HEK293 (cell line): ENCODE measurements at regions not wholly inside any gene's neighbourhood (a gene's known extent, or its start where the extent isn't known, plus 50 kb on each side); places are given as distances from the start of the nearest gene placed in this dataset.

Source experiments
- BCL11A ChIP-seq: fragments of 450-650 bp; formaldehyde crosslinking; IDR thresholded peaks from 2 replicates; pipeline ENCODE4 v1.5.1; 2016; ENCODE audit warnings: low read depth, missing biosample characterization, missing genetic modification characterization
- BCL6B ChIP-seq: fragments of 450-650 bp; formaldehyde crosslinking; IDR thresholded peaks from 2 replicates; pipeline ENCODE4 v1.5.1; 2017; ENCODE audit warnings: missing biosample characterization, missing genetic modification characterization
- CTCF ChIP-seq: fragments of 450-650 bp; formaldehyde crosslinking; IDR thresholded peaks from 2 replicates; pipeline ENCODE4 v1.5.1; 2016; ENCODE audit warnings: missing biosample characterization, missing genetic modification characterization
- ZNF302 ChIP-seq: fragments of 450-650 bp; formaldehyde crosslinking; IDR thresholded peaks from 2 replicates; pipeline ENCODE4 v1.5.1; 2016; ENCODE audit warnings: missing biosample characterization, missing genetic modification characterization, low read depth
- ZNF639 ChIP-seq: fragments of 450-650 bp; formaldehyde crosslinking; IDR thresholded peaks from 2 replicates; pipeline ENCODE4 v1.5.1; 2016; ENCODE audit warnings: missing biosample characterization, missing genetic modification characterization
- TF ChIP-seq, protein P1 (sequence below): fragments of 450-650 bp; formaldehyde crosslinking; IDR thresholded peaks from 2 replicates; pipeline ENCODE4 v1.5.1; 2016; ENCODE audit warnings: missing biosample characterization, missing genetic modification characterization

DNA sequence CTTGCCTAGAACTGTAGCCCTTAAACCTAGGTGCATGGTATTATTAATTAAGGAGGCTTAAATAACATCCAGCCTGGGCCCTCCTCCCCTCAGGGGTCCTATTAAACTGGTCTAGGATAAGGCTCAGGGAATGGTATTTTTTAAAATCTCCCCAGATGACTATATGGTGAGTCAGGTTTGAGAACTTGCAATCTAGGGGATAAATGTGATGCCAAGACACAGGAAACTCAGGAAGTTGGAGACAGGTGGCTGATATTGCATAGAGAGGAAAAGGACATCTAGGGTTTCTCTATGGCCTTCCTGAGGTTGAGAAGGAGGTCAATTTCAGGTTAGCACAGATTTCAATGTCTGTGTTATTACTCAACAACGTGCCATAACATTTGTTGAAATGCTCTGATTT lies 581.0 kb downstream of the TLE1 start:
- no peak for TF ChIP-seq ZNF639 (tag by site-specific recombination)
- TF ChIP-seq ZNF302 (tag by site-specific recombination), result no peak
- TF ChIP-seq CTCF (tag by site-specific recombination), result no peak
- TF ChIP-seq, protein P1, sequence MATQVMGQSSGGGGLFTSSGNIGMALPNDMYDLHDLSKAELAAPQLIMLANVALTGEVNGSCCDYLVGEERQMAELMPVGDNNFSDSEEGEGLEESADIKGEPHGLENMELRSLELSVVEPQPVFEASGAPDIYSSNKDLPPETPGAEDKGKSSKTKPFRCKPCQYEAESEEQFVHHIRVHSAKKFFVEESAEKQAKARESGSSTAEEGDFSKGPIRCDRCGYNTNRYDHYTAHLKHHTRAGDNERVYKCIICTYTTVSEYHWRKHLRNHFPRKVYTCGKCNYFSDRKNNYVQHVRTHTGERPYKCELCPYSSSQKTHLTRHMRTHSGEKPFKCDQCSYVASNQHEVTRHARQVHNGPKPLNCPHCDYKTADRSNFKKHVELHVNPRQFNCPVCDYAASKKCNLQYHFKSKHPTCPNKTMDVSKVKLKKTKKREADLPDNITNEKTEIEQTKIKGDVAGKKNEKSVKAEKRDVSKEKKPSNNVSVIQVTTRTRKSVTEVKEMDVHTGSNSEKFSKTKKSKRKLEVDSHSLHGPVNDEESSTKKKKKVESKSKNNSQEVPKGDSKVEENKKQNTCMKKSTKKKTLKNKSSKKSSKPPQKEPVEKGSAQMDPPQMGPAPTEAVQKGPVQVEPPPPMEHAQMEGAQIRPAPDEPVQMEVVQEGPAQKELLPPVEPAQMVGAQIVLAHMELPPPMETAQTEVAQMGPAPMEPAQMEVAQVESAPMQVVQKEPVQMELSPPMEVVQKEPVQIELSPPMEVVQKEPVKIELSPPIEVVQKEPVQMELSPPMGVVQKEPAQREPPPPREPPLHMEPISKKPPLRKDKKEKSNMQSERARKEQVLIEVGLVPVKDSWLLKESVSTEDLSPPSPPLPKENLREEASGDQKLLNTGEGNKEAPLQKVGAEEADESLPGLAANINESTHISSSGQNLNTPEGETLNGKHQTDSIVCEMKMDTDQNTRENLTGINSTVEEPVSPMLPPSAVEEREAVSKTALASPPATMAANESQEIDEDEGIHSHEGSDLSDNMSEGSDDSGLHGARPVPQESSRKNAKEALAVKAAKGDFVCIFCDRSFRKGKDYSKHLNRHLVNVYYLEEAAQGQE, result no peak
- no peak for TF ChIP-seq BCL11A (tag by site-specific recombination)
- TF ChIP-seq BCL6B (tag by site-specific recombination), result no peak
